Breast epithelium (tissue), 4 donors: ENCODE measurements at regions not wholly inside any gene's neighbourhood (a gene's known extent, or its start where the extent isn't known, plus 50 kb on each side); places are given as distances from the start of the nearest gene placed in this dataset.

Experiments
- DNase-seq, 2 donors: peaks; one replicate each; pipeline ENCODE4 v3.0.0-alpha.2; 2019; ENCODE audit warnings: low spot score in 2 of 2
- H3K27ac ChIP-seq, 2 donors: fragments of 200-600 bp; sonication (generic) in 1 of 2; one replicate each; pipeline ENCODE4 v1.5.1; 2016 to 2019; ENCODE audit warnings: mild to moderate bottlenecking in 1 of 2
- H3K27me3 ChIP-seq, 2 donors: fragments of 200-600 bp; sonication (generic) in 1 of 2; one replicate each; pipeline versions ENCODE4 v1.5.1 to v1.6.0; 2017 to 2019; ENCODE audit warnings: control low read depth in 1 of 2, mild to moderate bottlenecking in 1 of 2
- H3K36me3 ChIP-seq: fragments of 200-600 bp; one replicate; pipeline ENCODE4 v1.5.1; 2019
- H3K4me1 ChIP-seq, 2 donors: fragments of 200-600 bp; sonication (generic); one replicate each; pipeline ENCODE4 v1.5.1; 2016 to 2019; ENCODE audit warnings: control low read depth in 1 of 2
- H3K4me3 ChIP-seq, 3 donors: fragments of 200-600 bp; sonication (generic); 1 replicate in 2 of 3; 2 replicates in 1 of 3; pipeline ENCODE4 v1.5.1; 2016 to 2019; ENCODE audit warnings: mild to moderate bottlenecking in 3 of 3, moderate library complexity in 2 of 3
- H3K9me3 ChIP-seq, 2 donors: fragments of 200-600 bp; sonication (generic) in 1 of 2; one replicate each; pipeline ENCODE4 v1.5.1; 2016 to 2019; ENCODE audit warnings: control low read depth in 1 of 2
- POLR2A ChIP-seq: fragments of 450-650 bp; IDR thresholded peaks from one replicate; pipeline ENCODE4 v1.6.1; 2016; ENCODE audit warnings: antibody characterized with exemption, mild to moderate bottlenecking, moderate library complexity
- POLR2AphosphoS5 ChIP-seq, 3 donors: sonication (generic); formaldehyde crosslinking; IDR thresholded peaks; one replicate each; pipeline ENCODE4 v1.6.1; 2017; ENCODE audit warnings: antibody characterized with exemption in 3 of 3
- intact Hi-C: fragments of 100-400 bp; cut with DNase I; formaldehyde crosslinking; loops from one replicate; pipeline ENCODE4 v1.15.1; 2023; ENCODE audit warnings: low total_unique reads
- TF ChIP-seq, protein P1 (sequence below), 3 donors: fragments of 450-650 bp; IDR thresholded peaks; one replicate each; pipeline ENCODE4 v1.5.1; 2016 to 2017; ENCODE audit warnings: antibody characterized with exemption in 3 of 3, mild to moderate bottlenecking in 3 of 3, moderate library complexity in 3 of 3

DNA sequence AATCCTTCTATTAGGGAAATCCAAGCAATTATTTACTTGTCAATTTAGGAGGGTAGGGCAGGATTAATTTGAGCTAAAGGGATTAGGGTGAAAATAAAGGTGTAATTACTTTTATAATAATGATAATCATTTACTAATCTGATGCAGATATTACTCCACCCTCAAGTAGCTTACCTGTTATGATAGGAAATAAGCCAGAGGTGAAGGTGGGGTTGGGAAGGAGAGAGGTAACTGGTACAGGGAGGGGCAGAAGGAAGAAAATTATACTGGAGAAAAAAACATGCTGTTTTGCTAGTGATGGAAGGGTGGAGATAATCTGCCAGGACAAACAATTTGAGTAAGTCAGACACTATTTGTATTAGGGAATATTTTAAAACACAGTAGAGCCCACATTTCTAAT, 157.7 kb downstream of the BARX2 start:
- no peak overlapping the region for H3K27ac ChIP-seq
- peaks cover 0 to 5% of the 10 kb centered on the region in 2 donors for H3K4me1 ChIP-seq
- no peaks in the 10 kb centered on the region for H3K27me3 ChIP-seq
- H3K9me3 ChIP-seq: peaks cover 0 to 8% of the 10 kb centered on the region in 2 donors
- intact Hi-C loops: no loop called here
- no peak overlapping the region for H3K4me3 ChIP-seq
- H3K36me3 ChIP-seq: no peaks in the 10 kb centered on the region
- DNase-seq: no peak
- TF ChIP-seq POLR2AphosphoS5 (IDR thresholded peaks at IDR 0.05) (no peak), POLR2A (no peak)
- TF ChIP-seq, protein P1, sequence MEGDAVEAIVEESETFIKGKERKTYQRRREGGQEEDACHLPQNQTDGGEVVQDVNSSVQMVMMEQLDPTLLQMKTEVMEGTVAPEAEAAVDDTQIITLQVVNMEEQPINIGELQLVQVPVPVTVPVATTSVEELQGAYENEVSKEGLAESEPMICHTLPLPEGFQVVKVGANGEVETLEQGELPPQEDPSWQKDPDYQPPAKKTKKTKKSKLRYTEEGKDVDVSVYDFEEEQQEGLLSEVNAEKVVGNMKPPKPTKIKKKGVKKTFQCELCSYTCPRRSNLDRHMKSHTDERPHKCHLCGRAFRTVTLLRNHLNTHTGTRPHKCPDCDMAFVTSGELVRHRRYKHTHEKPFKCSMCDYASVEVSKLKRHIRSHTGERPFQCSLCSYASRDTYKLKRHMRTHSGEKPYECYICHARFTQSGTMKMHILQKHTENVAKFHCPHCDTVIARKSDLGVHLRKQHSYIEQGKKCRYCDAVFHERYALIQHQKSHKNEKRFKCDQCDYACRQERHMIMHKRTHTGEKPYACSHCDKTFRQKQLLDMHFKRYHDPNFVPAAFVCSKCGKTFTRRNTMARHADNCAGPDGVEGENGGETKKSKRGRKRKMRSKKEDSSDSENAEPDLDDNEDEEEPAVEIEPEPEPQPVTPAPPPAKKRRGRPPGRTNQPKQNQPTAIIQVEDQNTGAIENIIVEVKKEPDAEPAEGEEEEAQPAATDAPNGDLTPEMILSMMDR (IDR thresholded peaks at IDR 0.05): no peak

DNA sequence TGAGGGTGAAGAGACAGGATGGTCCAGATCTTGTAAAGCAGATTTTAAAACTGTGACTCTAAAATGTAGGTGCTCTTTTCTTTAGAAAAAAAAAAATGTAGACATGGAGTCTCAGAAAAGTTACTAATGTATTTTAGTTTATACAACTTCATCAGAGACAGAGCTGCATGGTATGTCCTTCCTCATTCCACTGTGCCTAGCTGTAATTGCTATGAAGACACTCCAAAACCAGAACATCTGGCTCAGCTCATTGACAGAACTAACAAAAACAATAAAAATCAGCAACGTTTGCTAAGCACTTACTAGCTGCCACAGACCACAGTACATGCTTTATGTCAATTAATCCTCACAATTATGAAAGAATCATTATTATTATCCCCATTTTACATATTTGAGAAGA, 160.7 kb downstream of the BARX2 start:
- H3K9me3 ChIP-seq: peaks cover 0 to 8% of the 10 kb centered on the region in 2 donors
- intact Hi-C loops: no loop called here
- H3K4me3 ChIP-seq: no peak overlapping the region
- no peak overlapping the region for H3K27ac ChIP-seq
- H3K4me1 ChIP-seq: no peaks in the 10 kb centered on the region
- TF ChIP-seq, protein P1 (IDR thresholded peaks at IDR 0.05): no peak
- no peak for TF ChIP-seq POLR2AphosphoS5 (IDR thresholded peaks at IDR 0.05)
- TF ChIP-seq POLR2A: no peak
- no peaks in the 10 kb centered on the region for H3K36me3 ChIP-seq
- no peaks in the 10 kb centered on the region for H3K27me3 ChIP-seq
- DNase-seq: no peak

DNA sequence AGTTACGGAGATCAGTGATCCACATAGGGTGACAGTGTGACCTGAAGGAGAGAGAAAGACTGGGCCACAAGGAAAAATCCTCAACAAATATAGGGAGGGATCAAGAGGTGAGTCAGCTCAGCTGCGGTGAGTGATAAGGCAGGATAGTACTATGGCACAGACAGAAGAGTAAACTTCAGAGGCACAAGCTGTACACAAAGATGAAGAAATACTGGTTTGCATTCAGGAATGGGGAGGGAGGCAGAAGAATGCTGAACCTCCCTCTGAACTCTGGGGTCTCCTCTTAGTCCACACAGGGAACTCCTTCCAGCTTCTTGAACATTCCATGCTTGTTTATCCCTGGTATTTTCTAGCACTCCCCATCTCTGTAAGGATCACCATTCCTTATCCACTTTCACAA, 162.7 kb downstream of the BARX2 start:
- intact Hi-C loops: no loop called here
- no peak overlapping the region for H3K4me3 ChIP-seq
- peaks cover 0 to 8% of the 10 kb centered on the region in 2 donors for H3K9me3 ChIP-seq
- H3K4me1 ChIP-seq: no peaks in the 10 kb centered on the region
- no peak for DNase-seq
- H3K27me3 ChIP-seq: no peaks in the 10 kb centered on the region
- H3K27ac ChIP-seq: no peak overlapping the region
- TF ChIP-seq POLR2AphosphoS5 (IDR thresholded peaks at IDR 0.05): no peak
- TF ChIP-seq, protein P1 (IDR thresholded peaks at IDR 0.05): no peak
- no peak for TF ChIP-seq POLR2A
- no peaks in the 10 kb centered on the region for H3K36me3 ChIP-seq

DNA sequence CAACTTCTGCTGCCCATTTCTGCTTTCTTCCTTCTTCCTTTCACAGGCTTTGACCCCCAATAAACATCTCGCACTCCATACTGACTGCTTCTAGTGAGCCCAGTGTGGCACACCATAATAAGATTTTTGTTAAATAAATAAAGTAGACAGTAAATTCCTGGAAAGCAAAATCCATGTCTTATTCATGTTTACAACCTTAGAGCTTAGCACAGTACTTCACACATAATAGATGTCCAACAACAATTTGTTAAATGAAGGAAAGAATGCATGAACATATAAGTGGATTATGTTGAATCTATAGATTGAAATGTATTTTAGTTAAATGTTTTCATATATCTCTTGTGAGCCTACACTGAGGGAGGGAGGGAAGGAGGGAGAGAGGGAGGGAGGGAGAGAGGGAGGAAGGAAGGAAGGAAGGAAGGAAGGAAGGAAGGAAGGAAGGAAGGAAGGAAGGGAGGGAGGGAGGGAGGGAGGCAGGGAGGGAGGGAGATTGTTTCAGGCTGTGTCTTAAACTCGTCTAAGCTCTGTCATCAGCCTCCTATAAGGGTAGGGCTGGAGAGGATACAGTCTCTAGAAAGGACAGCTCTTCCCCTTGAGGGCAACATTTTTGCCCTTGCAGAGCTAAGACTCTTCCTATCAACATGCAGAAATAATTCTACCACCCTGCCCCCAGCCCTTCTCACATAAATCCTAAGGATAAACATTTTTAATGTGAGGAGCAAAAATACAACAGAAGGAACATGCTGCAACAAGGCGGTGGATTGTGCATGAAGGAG, 168.1 kb downstream of the BARX2 start:
- H3K27ac ChIP-seq: no peak overlapping the region
- no peak for TF ChIP-seq POLR2A
- TF ChIP-seq POLR2AphosphoS5 (IDR thresholded peaks at IDR 0.05): no peak
- TF ChIP-seq, protein P1 (IDR thresholded peaks at IDR 0.05): no peak
- no peaks in the 10 kb centered on the region for H3K36me3 ChIP-seq
- no peak overlapping the region for H3K4me3 ChIP-seq
- no peak for DNase-seq
- H3K4me1 ChIP-seq: no peaks in the 10 kb centered on the region
- H3K9me3 ChIP-seq: no peaks in the 10 kb centered on the region
- intact Hi-C loops: no loop called here
- no peaks in the 10 kb centered on the region for H3K27me3 ChIP-seq

DNA sequence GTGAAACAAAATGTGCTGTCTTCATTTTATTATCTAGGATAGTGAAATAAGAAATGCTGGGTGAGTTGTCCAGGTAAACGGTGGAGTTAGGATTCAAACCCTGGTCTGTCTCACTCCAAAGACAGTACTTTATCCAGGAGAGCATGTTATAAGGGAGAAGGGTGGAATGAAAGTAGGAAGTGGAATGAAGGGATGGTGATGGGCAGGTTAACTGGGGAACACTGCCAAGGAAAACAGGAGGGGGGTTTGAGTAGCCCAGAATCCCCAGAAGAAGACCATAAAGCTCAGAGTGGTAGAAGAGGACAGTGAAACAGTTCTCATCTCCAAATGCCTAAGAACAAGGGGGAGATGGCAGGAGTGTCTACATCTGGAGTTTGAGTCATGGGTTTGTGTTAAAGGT, 169.0 kb downstream of the BARX2 start:
- Histone ChIP-seq H3K4me3 (no peak overlapping the region), H3K4me1 (no peaks in the 10 kb centered on the region), H3K27me3 (no peaks in the 10 kb centered on the region), H3K9me3 (peaks cover 0 to 3% of the 10 kb centered on the region in 2 donors), H3K27ac (no peak overlapping the region), H3K36me3 (no peaks in the 10 kb centered on the region)
- no peak for DNase-seq
- intact Hi-C loops: no loop called here
- TF ChIP-seq, protein P1 (IDR thresholded peaks at IDR 0.05): no peak
- TF ChIP-seq POLR2A (no peak), POLR2AphosphoS5 (IDR thresholded peaks at IDR 0.05) (no peak)
